ENCODE measurements at regions not wholly inside any gene's neighbourhood (a gene's known extent, or its start where the extent isn't known, plus 50 kb on each side); places are given as distances from the start of the nearest gene placed in this dataset.

GRCh38 chr2:176643646-176644045, 374.4 kb downstream of the MTX2 start:
- Histone ChIP-seq H3K4me3 (ENCODE audit: low read depth in 2 of 2, low read length in 2 of 2) (no peak overlapping the region), H3K4me1 (ENCODE audit: control insufficient read depth, insufficient read depth, low read length) (no peaks in the 10 kb centered on the region), H3K36me3 (ENCODE audit: control insufficient read depth, insufficient read depth, low read length) (no peaks in the 10 kb centered on the region), H3K27ac (ENCODE audit: low read length) (no peak overlapping the region), H3K27me3 (ENCODE audit: control insufficient read depth, insufficient read depth, low read length) (no peaks in the 10 kb centered on the region), H3K9me3 (ENCODE audit: control insufficient read depth, insufficient read depth, low read depth, low read length) (no peaks in the 10 kb centered on the region)
- ATAC-seq = no peak
- TF ChIP-seq TCF7L2 (IDR thresholded peaks at IDR 0.05; ENCODE audit: low read depth, low read length) (no peak), POLR2AphosphoS5 (IDR thresholded peaks at IDR 0.05; ENCODE audit: low read depth, low read length) (no peak), CTCF (IDR thresholded peaks at IDR 0.05) (no peak), SIN3A (IDR thresholded peaks at IDR 0.05; ENCODE audit: borderline replicate concordance, insufficient read depth, low read depth, low read length) (no peak), REST (IDR thresholded peaks at IDR 0.05; ENCODE audit: insufficient read depth in 1 of 2, low read depth in 2 of 2, low read length in 1 of 2) (no peak)
- no TSS peak for BruUV-seq (replicated peaks)
- CTCF ChIA-PET = no interaction called here
- POLR2A ChIA-PET = no interaction called here
- in situ Hi-C loops (cut with HindIII; ENCODE audit: low pct_unique_long_range_greater_than_20kb, low sequenced_read_pairs) (no loop called here), intact Hi-C loops (cut with micrococcal nuclease; ENCODE audit: unreplicated experiment) (no loop called here)
- no peak for DNase-seq (ENCODE audit: low read depth, low spot score)

GRCh38 chr2:176645494-176645893, 376.3 kb downstream of the MTX2 start:
- H3K4me1 ChIP-seq (ENCODE audit: control insufficient read depth, insufficient read depth, low read length) = no peaks in the 10 kb centered on the region
- no peaks in the 10 kb centered on the region for H3K9me3 ChIP-seq (ENCODE audit: control insufficient read depth, insufficient read depth, low read depth, low read length)
- intact Hi-C loops (cut with micrococcal nuclease; ENCODE audit: unreplicated experiment) (no loop called here), in situ Hi-C loops (cut with HindIII; ENCODE audit: low pct_unique_long_range_greater_than_20kb, low sequenced_read_pairs) (no loop called here)
- POLR2A ChIA-PET = no interaction called here
- no peaks in the 10 kb centered on the region for H3K27me3 ChIP-seq (ENCODE audit: control insufficient read depth, insufficient read depth, low read length)
- TF ChIP-seq SIN3A (IDR thresholded peaks at IDR 0.05; ENCODE audit: borderline replicate concordance, insufficient read depth, low read depth, low read length) (no peak), CTCF (IDR thresholded peaks at IDR 0.05) (no peak), TCF7L2 (IDR thresholded peaks at IDR 0.05; ENCODE audit: low read depth, low read length) (no peak), REST (IDR thresholded peaks at IDR 0.05; ENCODE audit: insufficient read depth in 1 of 2, low read depth in 2 of 2, low read length in 1 of 2) (no peak), POLR2AphosphoS5 (IDR thresholded peaks at IDR 0.05; ENCODE audit: low read depth, low read length) (no peak)
- no peak overlapping the region for H3K27ac ChIP-seq (ENCODE audit: low read length)
- CTCF ChIA-PET = no interaction called here
- no TSS peak for BruUV-seq (replicated peaks)
- no peak overlapping the region for H3K4me3 ChIP-seq (ENCODE audit: low read depth in 2 of 2, low read length in 2 of 2)
- no peaks in the 10 kb centered on the region for H3K36me3 ChIP-seq (ENCODE audit: control insufficient read depth, insufficient read depth, low read length)
- DNase-seq (ENCODE audit: low read depth, low spot score) (no peak), ATAC-seq (no peak)
